ENCODE measurements at regions not wholly inside any gene's neighbourhood (a gene's known extent, or its start where the extent isn't known, plus 50 kb on each side); places are given as distances from the start of the nearest gene placed in this dataset.

GRCh38 chr10:34018129-34018528, 683.7 kb upstream of the NRP1 start (continued):
- TF ChIP-seq CHD7 (IDR thresholded peaks at IDR 0.05; ENCODE audit: insufficient replicate concordance, low read length): no peak
- no peak for TF ChIP-seq SIN3A (conservative IDR thresholded peaks at IDR 0.05 in 1 of 2, IDR thresholded peaks at IDR 0.05 in 1 of 2; ENCODE audit: low read depth in 1 of 2, low read length in 2 of 2)

Data from H1 (cell line).